Astrocyte (in vitro differentiated cells and primary cell): ENCODE measurements at regions not wholly inside any gene's neighbourhood (a gene's known extent, or its start where the extent isn't known, plus 50 kb on each side); places are given as distances from the start of the nearest gene placed in this dataset.

Source experiments
- DNase-seq: peaks from one replicate; pipeline ENCODE4 v3.0.0-alpha.2; 2010; ENCODE audit warnings: low read depth
- FAIRE-seq: peaks from 2 replicates; lab custom pipeline; 2011; peaks lifted over from hg19 to GRCh38; lab: Jason Lieb, UNC
- H2AFZ ChIP-seq: 2 replicates; pipeline ENCODE4 v1.6.0; 2012; ENCODE audit warnings: low read depth, low read length, inconsistent platforms
- H3K27ac ChIP-seq: 2 replicates; pipeline ENCODE4 v1.5.1; 2011; ENCODE audit warnings: low read depth, low read length, inconsistent platforms
- H3K27me3 ChIP-seq: 2 replicates; pipeline ENCODE4 v1.6.0; 2011; ENCODE audit warnings: low read length, inconsistent platforms; ENCODE audit not compliant: insufficient read depth
- H3K36me3 ChIP-seq: 2 replicates; pipeline ENCODE4 v1.5.1; 2011; ENCODE audit warnings: low read length, inconsistent platforms; ENCODE audit not compliant: insufficient read depth
- H3K4me1 ChIP-seq: 2 replicates; pipeline ENCODE4 v1.5.1; 2011; ENCODE audit warnings: low read length, inconsistent platforms; ENCODE audit not compliant: insufficient read depth
- H3K4me2 ChIP-seq: 2 replicates; pipeline ENCODE4 v1.6.0; 2012; ENCODE audit warnings: low read length, inconsistent platforms
- H3K4me3 ChIP-seq: 2 replicates; pipeline ENCODE4 v1.5.1; 2011; ENCODE audit warnings: low read depth, mild to moderate bottlenecking, low read length, inconsistent platforms; ENCODE audit not compliant: insufficient read depth
- H3K79me2 ChIP-seq: 2 replicates; pipeline ENCODE4 v1.6.0; 2012; ENCODE audit warnings: mild to moderate bottlenecking, low read length, inconsistent platforms; ENCODE audit not compliant: insufficient read depth
- H3K9ac ChIP-seq: 2 replicates; pipeline ENCODE4 v1.6.0; 2012; ENCODE audit warnings: mild to moderate bottlenecking, low read length, inconsistent platforms
- H3K9me3 ChIP-seq: 2 replicates; pipeline ENCODE4 v1.5.1; 2012; ENCODE audit warnings: low read depth, mild to moderate bottlenecking, low read length, inconsistent platforms; ENCODE audit not compliant: insufficient read depth
- H4K20me1 ChIP-seq: 2 replicates; pipeline ENCODE4 v1.6.0; 2012; ENCODE audit warnings: low read length, inconsistent platforms; ENCODE audit not compliant: insufficient read depth
- H3K27ac Mint-ChIP-seq: one replicate; pipeline ENCODE4 v1.8.0; 2021; ENCODE audit warnings: mild to moderate bottlenecking, mixed read lengths; ENCODE audit not compliant: unreplicated experiment
- H3K27me3 Mint-ChIP-seq: one replicate; pipeline ENCODE4 v1.8.0; 2021; ENCODE audit warnings: low read depth, mixed read lengths; ENCODE audit not compliant: unreplicated experiment
- H3K36me3 Mint-ChIP-seq: one replicate; pipeline ENCODE4 v1.8.0; 2021; ENCODE audit warnings: low read depth, mixed read lengths; ENCODE audit not compliant: unreplicated experiment
- H3K4me1 Mint-ChIP-seq: one replicate; pipeline ENCODE4 v1.8.0; 2021; ENCODE audit warnings: low read depth, mixed read lengths; ENCODE audit not compliant: unreplicated experiment
- H3K4me3 Mint-ChIP-seq: one replicate; pipeline ENCODE4 v1.8.0; 2021; ENCODE audit warnings: mild to moderate bottlenecking, moderate library complexity, mixed read lengths; ENCODE audit not compliant: unreplicated experiment
- H3K9me3 Mint-ChIP-seq: one replicate; pipeline ENCODE4 v1.8.0; 2021; ENCODE audit warnings: mild to moderate bottlenecking, mixed read lengths; ENCODE audit not compliant: unreplicated experiment
- CTCF ChIP-seq: IDR thresholded peaks from 2 replicates; pipeline ENCODE4 v1.5.1; 2011; ENCODE audit warnings: low read depth, mild to moderate bottlenecking, inconsistent platforms, low read length, moderate library complexity; ENCODE audit not compliant: insufficient read depth
- EZH2 ChIP-seq: IDR thresholded peaks from 2 replicates; pipeline ENCODE4 v1.6.1; 2012; ENCODE audit warnings: mild to moderate bottlenecking, low read length, inconsistent platforms; ENCODE audit not compliant: insufficient read depth

GRCh38 chr6:23031986-23032385 lies 462.6 kb downstream of the HDGFL1 start:
- no peaks in the 10 kb centered on the region for H4K20me1 ChIP-seq
- FAIRE-seq, result no peak

GRCh38 chr6:23034926-23035325 lies 465.6 kb downstream of the HDGFL1 start:
- no peak for FAIRE-seq
- no peaks in the 10 kb centered on the region for H4K20me1 ChIP-seq
- H3K36me3 Mint-ChIP-seq, result no peaks in the 10 kb centered on the region

More at GRCh38 chr6:23031986-23032385, 462.6 kb downstream of the HDGFL1 start:
- Mint-ChIP-seq H3K9me3 (no peaks in the 10 kb centered on the region), H3K27me3 (no peaks in the 10 kb centered on the region), H3K4me1 (no peaks in the 10 kb centered on the region), H3K36me3 (no peaks in the 10 kb centered on the region), H3K4me3 (no peak overlapping the region), H3K27ac (no peak overlapping the region)
- no peaks in the 10 kb centered on the region for H3K27me3 ChIP-seq
- no peak overlapping the region for H3K27ac ChIP-seq
- no peaks in the 10 kb centered on the region for H3K36me3 ChIP-seq
- DNase-seq, result no peak
- no peaks in the 10 kb centered on the region for H3K79me2 ChIP-seq
- no peaks in the 10 kb centered on the region for H3K9me3 ChIP-seq
- H3K9ac ChIP-seq, result no peak overlapping the region
- H3K4me2 ChIP-seq, result no peak overlapping the region
- no peak overlapping the region for H2AFZ ChIP-seq
- H3K4me3 ChIP-seq, result no peak overlapping the region
- no peaks in the 10 kb centered on the region for H3K4me1 ChIP-seq
- TF ChIP-seq CTCF (no peak), EZH2 (no peak)

More at GRCh38 chr6:23034926-23035325, 465.6 kb downstream of the HDGFL1 start:
- no peaks in the 10 kb centered on the region for H3K9me3 Mint-ChIP-seq
- Histone ChIP-seq H3K36me3 (no peaks in the 10 kb centered on the region), H3K27me3 (no peaks in the 10 kb centered on the region), H2AFZ (no peak overlapping the region), H3K27ac (no peak overlapping the region), H3K79me2 (no peaks in the 10 kb centered on the region), H3K9ac (no peak overlapping the region), H3K9me3 (no peaks in the 10 kb centered on the region), H3K4me2 (no peak overlapping the region), H3K4me1 (no peaks in the 10 kb centered on the region), H3K4me3 (no peak overlapping the region)
- H3K4me3 Mint-ChIP-seq, result no peak overlapping the region
- no peaks in the 10 kb centered on the region for H3K27me3 Mint-ChIP-seq
- TF ChIP-seq EZH2 (no peak), CTCF (no peak)
- no peak for DNase-seq
- no peak overlapping the region for H3K27ac Mint-ChIP-seq
- H3K4me1 Mint-ChIP-seq, result no peaks in the 10 kb centered on the region
